ENCODE measurements at regions not wholly inside any gene's neighbourhood (a gene's known extent, or its start where the extent isn't known, plus 50 kb on each side); places are given as distances from the start of the nearest gene placed in this dataset.
"Not testable (repeated sequence)": the region's sequence is repeated elsewhere in the genome, so short reads cannot be mapped to it uniquely, and the experiment has no call there.

GRCh38 chr5:17978954-17979353, 344.7 kb downstream of the TAF11L14 start:
- no peaks in the 10 kb centered on the region for H3K4me1 ChIP-seq
- no peaks in the 10 kb centered on the region for H3K9me3 ChIP-seq
- H3K36me3 ChIP-seq = no peaks in the 10 kb centered on the region
- TF ChIP-seq POLR2AphosphoS5 (IDR thresholded peaks at IDR 0.05) = no peak
- TF ChIP-seq EP300 (IDR thresholded peaks at IDR 0.05) = no peak
- no peak for TF ChIP-seq POLR2A (IDR thresholded peaks at IDR 0.05)
- TF ChIP-seq CTCF (IDR thresholded peaks at IDR 0.05) = no peak
- ATAC-seq (ENCODE audit: low FRiP score in 2 of 2) (no peak), DNase-seq (no peak)
- 85 to 96% methylated on average over 2 of the region's 2 CpGs for WGBS, 2 donors
- H3K27me3 ChIP-seq = no peaks in the 10 kb centered on the region
- no peak overlapping the region for H3K4me3 ChIP-seq
- H3K27ac ChIP-seq = no peak overlapping the region

GRCh38 chr5:17982626-17983025, 348.4 kb downstream of the TAF11L14 start:
- 92% methylated on average over 3 of the region's 3 CpGs for WGBS, 2 donors
- not testable (repeated sequence) for H3K36me3 ChIP-seq

GRCh38 chr5:17989036-17989435, 354.8 kb downstream of the TAF11L14 start:
- Histone ChIP-seq H3K4me1 (no peaks in the 10 kb centered on the region), H3K27me3 (no peaks in the 10 kb centered on the region), H3K27ac (no peak overlapping the region), H3K4me3 (no peak overlapping the region), H3K36me3 (no peaks in the 10 kb centered on the region), H3K9me3 (no peaks in the 10 kb centered on the region)
- TF ChIP-seq POLR2A (IDR thresholded peaks at IDR 0.05) (no peak), CTCF (IDR thresholded peaks at IDR 0.05) (no peak), POLR2AphosphoS5 (IDR thresholded peaks at IDR 0.05) (no peak), EP300 (IDR thresholded peaks at IDR 0.05) (no peak)
- WGBS, 2 donors = 70 to 72% methylated on average over 4 of the region's 4 CpGs
- no peak for ATAC-seq (ENCODE audit: low FRiP score in 2 of 2)
- DNase-seq = no peak

More at GRCh38 chr5:17982626-17983025, 348.4 kb downstream of the TAF11L14 start:
- ATAC-seq (ENCODE audit: low FRiP score in 2 of 2); H3K4me3 ChIP-seq; H3K27me3 ChIP-seq; H3K4me1 ChIP-seq; H3K27ac ChIP-seq; DNase-seq; H3K9me3 ChIP-seq: not testable (repeated sequence)

- ATAC-seq (ENCODE audit: low FRiP score in 2 of 2) (no peak), DNase-seq (no peak)
- no peak for TF ChIP-seq EP300 (IDR thresholded peaks at IDR 0.05)
- TF ChIP-seq CTCF (IDR thresholded peaks at IDR 0.05) = no peak
- no peak for TF ChIP-seq POLR2A (IDR thresholded peaks at IDR 0.05)
- no peak for TF ChIP-seq POLR2AphosphoS5 (IDR thresholded peaks at IDR 0.05)
- Histone ChIP-seq H3K4me1 (no peaks in the 10 kb centered on the region), H3K27me3 (no peaks in the 10 kb centered on the region), H3K27ac (no peak overlapping the region), H3K36me3 (no peaks in the 10 kb centered on the region), H3K4me3 (no peak overlapping the region), H3K9me3 (no peaks in the 10 kb centered on the region)
- WGBS, 2 donors = 54 to 57% methylated on average over 6 of the region's 6 CpGs
Observed at GRCh38 chr5:17989567-17990563, 355.6 kb downstream of the TAF11L14 start.

GRCh38 chr5:17991775-17992174, 357.5 kb downstream of the TAF11L14 start:
- Histone ChIP-seq H3K27ac (no peak overlapping the region), H3K4me3 (no peak overlapping the region), H3K4me1 (no peaks in the 10 kb centered on the region), H3K36me3 (no peaks in the 10 kb centered on the region), H3K9me3 (no peaks in the 10 kb centered on the region), H3K27me3 (no peaks in the 10 kb centered on the region)
- no peak for DNase-seq
- no peak for TF ChIP-seq POLR2A (IDR thresholded peaks at IDR 0.05)
- TF ChIP-seq EP300 (IDR thresholded peaks at IDR 0.05) = no peak
- no peak for TF ChIP-seq CTCF (IDR thresholded peaks at IDR 0.05)
- TF ChIP-seq POLR2AphosphoS5 (IDR thresholded peaks at IDR 0.05) = no peak
- WGBS, 2 donors = 70 to 81% methylated on average over 2 of the region's 2 CpGs
- ATAC-seq (ENCODE audit: low FRiP score in 2 of 2) = no peak
